DND-41 (cell line): ENCODE measurements at regions not wholly inside any gene's neighbourhood (a gene's known extent, or its start where the extent isn't known, plus 50 kb on each side); places are given as distances from the start of the nearest gene placed in this dataset.

Experiments used
- EZH2 ChIP-seq: IDR thresholded peaks from 3 replicates; pipeline ENCODE4 v1.6.1; 2012; ENCODE audit warnings: borderline replicate concordance, low read depth, mild to moderate bottlenecking, moderate library complexity, low read length, inconsistent platforms; ENCODE audit not compliant: severe bottlenecking
- TF ChIP-seq, protein P1 (sequence below): IDR thresholded peaks from 2 replicates; pipeline ENCODE4 v1.5.1; 2012; ENCODE audit warnings: borderline replicate concordance, low read length, moderate library complexity, mild to moderate bottlenecking; ENCODE audit not compliant: poor library complexity, severe bottlenecking; ENCODE audit errors: extremely low read depth

DNA sequence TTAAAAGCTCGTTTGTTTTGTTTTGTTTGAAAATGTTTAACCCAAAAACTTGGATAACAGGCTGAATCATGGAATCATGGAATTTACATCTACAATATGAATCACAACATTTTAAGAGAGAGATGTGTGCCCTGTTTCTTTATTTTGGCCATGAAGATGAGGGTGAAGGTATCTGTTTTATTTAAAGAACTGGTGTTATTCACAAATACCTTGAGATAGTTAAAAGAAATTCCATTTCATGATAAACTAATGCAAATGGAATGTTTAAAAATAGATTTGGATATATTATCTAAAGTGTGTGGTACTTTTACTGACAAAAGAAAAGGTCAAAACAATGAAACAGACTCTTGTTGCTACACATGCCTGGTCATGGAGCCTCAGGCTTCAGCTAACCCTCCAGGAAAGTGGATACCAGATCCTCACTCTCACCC is 486.0 kb upstream of the CFAP20DC start:
- TF ChIP-seq, protein P1, sequence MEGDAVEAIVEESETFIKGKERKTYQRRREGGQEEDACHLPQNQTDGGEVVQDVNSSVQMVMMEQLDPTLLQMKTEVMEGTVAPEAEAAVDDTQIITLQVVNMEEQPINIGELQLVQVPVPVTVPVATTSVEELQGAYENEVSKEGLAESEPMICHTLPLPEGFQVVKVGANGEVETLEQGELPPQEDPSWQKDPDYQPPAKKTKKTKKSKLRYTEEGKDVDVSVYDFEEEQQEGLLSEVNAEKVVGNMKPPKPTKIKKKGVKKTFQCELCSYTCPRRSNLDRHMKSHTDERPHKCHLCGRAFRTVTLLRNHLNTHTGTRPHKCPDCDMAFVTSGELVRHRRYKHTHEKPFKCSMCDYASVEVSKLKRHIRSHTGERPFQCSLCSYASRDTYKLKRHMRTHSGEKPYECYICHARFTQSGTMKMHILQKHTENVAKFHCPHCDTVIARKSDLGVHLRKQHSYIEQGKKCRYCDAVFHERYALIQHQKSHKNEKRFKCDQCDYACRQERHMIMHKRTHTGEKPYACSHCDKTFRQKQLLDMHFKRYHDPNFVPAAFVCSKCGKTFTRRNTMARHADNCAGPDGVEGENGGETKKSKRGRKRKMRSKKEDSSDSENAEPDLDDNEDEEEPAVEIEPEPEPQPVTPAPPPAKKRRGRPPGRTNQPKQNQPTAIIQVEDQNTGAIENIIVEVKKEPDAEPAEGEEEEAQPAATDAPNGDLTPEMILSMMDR: no peak
- TF ChIP-seq EZH2: no peak
